ENCODE measurements at regions not wholly inside any gene's neighbourhood (a gene's known extent, or its start where the extent isn't known, plus 50 kb on each side); places are given as distances from the start of the nearest gene placed in this dataset.
A peak's percentile ranks its signal among the peaks of the same experiment; 100 is the strongest.

DNA sequence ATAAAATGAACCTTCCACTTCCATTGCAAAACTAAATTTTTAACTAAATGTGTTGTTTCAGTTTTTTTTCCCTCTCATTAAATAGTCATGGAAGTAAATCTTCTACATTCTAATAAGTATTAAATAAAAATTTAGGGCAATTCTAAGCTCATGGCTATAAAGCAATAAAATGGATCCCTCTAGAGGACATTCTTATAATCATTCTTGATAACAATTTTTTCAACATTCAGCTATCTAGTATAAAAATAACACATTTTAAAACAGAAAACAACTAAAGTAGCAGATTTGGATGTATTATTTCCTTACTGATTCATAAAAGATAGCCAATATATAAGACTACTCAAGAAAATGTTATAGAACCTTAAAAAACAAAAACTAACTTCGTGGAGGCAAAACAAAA is 393.1 kb downstream of the PLOD2 start:
- Histone ChIP-seq H3K9me3 (ENCODE audit: insufficient read depth, low read depth, low read length) (no peaks in the 10 kb centered on the region), H3K79me2 (ENCODE audit: insufficient read depth, low read length) (no peaks in the 10 kb centered on the region), H3K36me3 (ENCODE audit: insufficient read depth, low read length) (no peaks in the 10 kb centered on the region), H3K9ac (ENCODE audit: low read length) (no peak overlapping the region), H3K4me3 (ENCODE audit: insufficient read depth, low read depth, low read length) (no peak overlapping the region), H3K27ac (ENCODE audit: low read depth, low read length) (no peak overlapping the region), H3K4me1 (ENCODE audit: insufficient read depth, low read length) (no peaks in the 10 kb centered on the region), H3K4me2 (ENCODE audit: low read length) (no peak overlapping the region), H4K20me1 (ENCODE audit: insufficient read depth, low read length) (no peaks in the 10 kb centered on the region), H3K27me3 (ENCODE audit: insufficient read depth, low read length) (no peaks in the 10 kb centered on the region), H2AFZ (ENCODE audit: low read depth, low read length) (no peak overlapping the region)
- DNase-seq (ENCODE audit: low read depth) (no peak), FAIRE-seq (no peak)
- no peaks in the 10 kb centered on the region for H3K4me1 Mint-ChIP-seq (ENCODE audit: low read depth, unreplicated experiment)
- H3K27ac Mint-ChIP-seq (ENCODE audit: unreplicated experiment): no peak overlapping the region
- peaks cover 1% of the 10 kb centered on the region for H3K9me3 Mint-ChIP-seq (ENCODE audit: unreplicated experiment)
- no peak overlapping the region for H3K4me3 Mint-ChIP-seq (ENCODE audit: unreplicated experiment)
- no peaks in the 10 kb centered on the region for H3K27me3 Mint-ChIP-seq (ENCODE audit: low read depth, unreplicated experiment)
- no peaks in the 10 kb centered on the region for H3K36me3 Mint-ChIP-seq (ENCODE audit: low read depth, unreplicated experiment)
- TF ChIP-seq, protein P1, sequence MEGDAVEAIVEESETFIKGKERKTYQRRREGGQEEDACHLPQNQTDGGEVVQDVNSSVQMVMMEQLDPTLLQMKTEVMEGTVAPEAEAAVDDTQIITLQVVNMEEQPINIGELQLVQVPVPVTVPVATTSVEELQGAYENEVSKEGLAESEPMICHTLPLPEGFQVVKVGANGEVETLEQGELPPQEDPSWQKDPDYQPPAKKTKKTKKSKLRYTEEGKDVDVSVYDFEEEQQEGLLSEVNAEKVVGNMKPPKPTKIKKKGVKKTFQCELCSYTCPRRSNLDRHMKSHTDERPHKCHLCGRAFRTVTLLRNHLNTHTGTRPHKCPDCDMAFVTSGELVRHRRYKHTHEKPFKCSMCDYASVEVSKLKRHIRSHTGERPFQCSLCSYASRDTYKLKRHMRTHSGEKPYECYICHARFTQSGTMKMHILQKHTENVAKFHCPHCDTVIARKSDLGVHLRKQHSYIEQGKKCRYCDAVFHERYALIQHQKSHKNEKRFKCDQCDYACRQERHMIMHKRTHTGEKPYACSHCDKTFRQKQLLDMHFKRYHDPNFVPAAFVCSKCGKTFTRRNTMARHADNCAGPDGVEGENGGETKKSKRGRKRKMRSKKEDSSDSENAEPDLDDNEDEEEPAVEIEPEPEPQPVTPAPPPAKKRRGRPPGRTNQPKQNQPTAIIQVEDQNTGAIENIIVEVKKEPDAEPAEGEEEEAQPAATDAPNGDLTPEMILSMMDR (IDR thresholded peaks at IDR 0.05; ENCODE audit: insufficient read depth, low read depth, low read length): peak; percentile 7
- TF ChIP-seq EZH2 (IDR thresholded peaks at IDR 0.05; ENCODE audit: insufficient read depth, low read length): no peak

DNA sequence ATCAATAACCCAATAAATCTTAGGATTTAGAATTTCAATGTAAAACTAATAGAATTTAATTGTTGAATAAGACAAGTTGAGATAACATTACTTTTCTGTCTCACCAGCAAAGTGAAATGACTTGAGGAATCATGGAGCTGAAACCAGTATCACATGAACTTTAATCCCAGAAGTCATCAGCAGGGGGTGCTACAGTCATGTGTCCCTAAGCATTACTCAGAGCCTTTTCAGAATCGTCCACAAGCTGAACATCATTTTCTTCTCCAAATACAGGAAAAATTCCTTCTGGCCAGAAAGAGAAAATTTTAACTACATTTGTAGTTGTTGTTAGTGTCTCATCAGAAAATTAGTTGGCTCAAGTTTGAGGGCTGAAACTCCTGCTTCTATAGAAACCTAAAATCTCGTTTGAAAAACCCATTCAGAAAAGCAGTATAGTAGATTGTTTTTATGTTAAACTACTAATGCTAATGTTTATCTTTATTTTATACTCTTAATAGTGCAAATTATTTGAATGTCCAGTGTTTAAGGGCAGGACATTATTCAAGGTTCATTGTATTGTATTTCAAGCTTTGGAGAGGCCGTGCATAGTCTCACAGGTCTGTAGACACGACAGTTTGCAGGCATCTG is 384.1 kb downstream of the PLOD2 start:
- no peaks in the 10 kb centered on the region for H4K20me1 ChIP-seq (ENCODE audit: insufficient read depth, low read length)
- no peak for TF ChIP-seq EZH2 (IDR thresholded peaks at IDR 0.05; ENCODE audit: insufficient read depth, low read length)
- TF ChIP-seq, protein P1 (IDR thresholded peaks at IDR 0.05; ENCODE audit: insufficient read depth, low read depth, low read length): peak; percentile 78
- no peak overlapping the region for H3K4me2 ChIP-seq (ENCODE audit: low read length)
- no peaks in the 10 kb centered on the region for H3K36me3 Mint-ChIP-seq (ENCODE audit: low read depth, unreplicated experiment)
- H3K27ac ChIP-seq (ENCODE audit: low read depth, low read length): no peak overlapping the region
- no peak overlapping the region for H3K4me3 Mint-ChIP-seq (ENCODE audit: unreplicated experiment)
- no peak overlapping the region for H3K27ac Mint-ChIP-seq (ENCODE audit: unreplicated experiment)
- no peak for FAIRE-seq
- H3K9me3 ChIP-seq (ENCODE audit: insufficient read depth, low read depth, low read length): no peaks in the 10 kb centered on the region
- H3K4me1 ChIP-seq (ENCODE audit: insufficient read depth, low read length): no peaks in the 10 kb centered on the region
- H3K4me3 ChIP-seq (ENCODE audit: insufficient read depth, low read depth, low read length): no peak overlapping the region
- H3K79me2 ChIP-seq (ENCODE audit: insufficient read depth, low read length): no peaks in the 10 kb centered on the region
- no peaks in the 10 kb centered on the region for H3K4me1 Mint-ChIP-seq (ENCODE audit: low read depth, unreplicated experiment)
- H3K9me3 Mint-ChIP-seq (ENCODE audit: unreplicated experiment): no peaks in the 10 kb centered on the region
- no peak overlapping the region for H2AFZ ChIP-seq (ENCODE audit: low read depth, low read length)
- no peak overlapping the region for H3K9ac ChIP-seq (ENCODE audit: low read length)
- peak; percentile 40 for DNase-seq (ENCODE audit: low read depth)
- H3K27me3 Mint-ChIP-seq (ENCODE audit: low read depth, unreplicated experiment): no peaks in the 10 kb centered on the region
- H3K27me3 ChIP-seq (ENCODE audit: insufficient read depth, low read length): no peaks in the 10 kb centered on the region
- H3K36me3 ChIP-seq (ENCODE audit: insufficient read depth, low read length): no peaks in the 10 kb centered on the region

DNA sequence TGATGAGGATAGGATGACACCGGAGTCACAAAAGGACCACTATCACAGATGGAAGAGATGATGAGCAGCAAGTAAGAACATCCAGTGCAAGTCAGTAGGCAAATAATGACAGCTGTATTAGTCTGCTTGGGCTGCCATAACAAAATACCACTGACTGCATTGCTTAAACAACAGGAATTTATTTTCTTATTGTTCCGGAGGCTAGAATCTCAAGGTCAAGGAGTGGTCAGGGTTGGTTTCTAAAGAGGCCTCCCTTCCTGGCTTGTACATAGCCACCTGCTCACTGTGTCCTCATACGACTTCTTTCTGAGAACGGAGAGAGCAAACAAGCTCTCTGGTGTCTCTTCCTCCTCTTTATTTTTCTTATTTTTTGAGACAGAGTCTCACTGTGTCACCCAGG is 380.7 kb downstream of the PLOD2 start:
- H3K36me3 ChIP-seq (ENCODE audit: insufficient read depth, low read length): no peaks in the 10 kb centered on the region
- H2AFZ ChIP-seq (ENCODE audit: low read depth, low read length): no peak overlapping the region
- H3K9ac ChIP-seq (ENCODE audit: low read length): no peak overlapping the region
- Mint-ChIP-seq H3K36me3 (ENCODE audit: low read depth, unreplicated experiment) (no peaks in the 10 kb centered on the region), H3K4me1 (ENCODE audit: low read depth, unreplicated experiment) (no peaks in the 10 kb centered on the region), H3K4me3 (ENCODE audit: unreplicated experiment) (no peak overlapping the region), H3K27ac (ENCODE audit: unreplicated experiment) (no peak overlapping the region), H3K27me3 (ENCODE audit: low read depth, unreplicated experiment) (no peaks in the 10 kb centered on the region), H3K9me3 (ENCODE audit: unreplicated experiment) (no peaks in the 10 kb centered on the region)
- no peak overlapping the region for H3K27ac ChIP-seq (ENCODE audit: low read depth, low read length)
- H3K9me3 ChIP-seq (ENCODE audit: insufficient read depth, low read depth, low read length): no peaks in the 10 kb centered on the region
- DNase-seq (ENCODE audit: low read depth): no peak
- H4K20me1 ChIP-seq (ENCODE audit: insufficient read depth, low read length): no peaks in the 10 kb centered on the region
- no peaks in the 10 kb centered on the region for H3K27me3 ChIP-seq (ENCODE audit: insufficient read depth, low read length)
- no peak overlapping the region for H3K4me2 ChIP-seq (ENCODE audit: low read length)
- no peak for FAIRE-seq
- H3K79me2 ChIP-seq (ENCODE audit: insufficient read depth, low read length): no peaks in the 10 kb centered on the region
- H3K4me3 ChIP-seq (ENCODE audit: insufficient read depth, low read depth, low read length): no peak overlapping the region
- no peak for TF ChIP-seq EZH2 (IDR thresholded peaks at IDR 0.05; ENCODE audit: insufficient read depth, low read length)
- TF ChIP-seq, protein P1 (IDR thresholded peaks at IDR 0.05; ENCODE audit: insufficient read depth, low read depth, low read length): no peak
- no peaks in the 10 kb centered on the region for H3K4me1 ChIP-seq (ENCODE audit: insufficient read depth, low read length)

All from astrocyte (in vitro differentiated cells and primary cell).